EH (cell line): ENCODE measurements at regions not wholly inside any gene's neighbourhood (a gene's known extent, or its start where the extent isn't known, plus 50 kb on each side); places are given as distances from the start of the nearest gene placed in this dataset.
A peak's percentile ranks its signal among the peaks of the same experiment; 100 is the strongest.

Experiments
- DNase-seq: peaks from one replicate; pipeline ENCODE4 v3.0.0-alpha.2; 2015; ENCODE audit warnings: low read depth

DNA sequence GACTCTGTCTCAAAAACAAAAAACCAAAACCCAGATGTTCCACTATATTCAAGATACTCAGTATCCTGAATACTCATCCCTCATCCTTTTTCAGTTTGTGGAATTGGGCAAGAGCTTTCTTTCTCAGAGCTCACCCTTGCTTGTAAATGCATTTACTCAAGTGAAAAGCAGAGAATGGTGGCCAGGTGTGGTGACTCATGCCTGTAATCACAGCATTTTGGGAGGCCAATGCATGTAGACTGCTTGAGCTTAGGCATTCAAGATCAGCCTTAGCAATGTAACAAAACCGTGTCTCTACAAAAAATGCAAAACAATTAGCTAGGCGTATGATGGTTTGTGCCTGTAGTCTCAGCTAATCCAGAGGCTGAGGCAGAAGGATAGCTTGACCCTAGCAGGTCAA, 553.2 kb upstream of the AMELY start:
- DNase-seq, result peak; percentile 58

DNA sequence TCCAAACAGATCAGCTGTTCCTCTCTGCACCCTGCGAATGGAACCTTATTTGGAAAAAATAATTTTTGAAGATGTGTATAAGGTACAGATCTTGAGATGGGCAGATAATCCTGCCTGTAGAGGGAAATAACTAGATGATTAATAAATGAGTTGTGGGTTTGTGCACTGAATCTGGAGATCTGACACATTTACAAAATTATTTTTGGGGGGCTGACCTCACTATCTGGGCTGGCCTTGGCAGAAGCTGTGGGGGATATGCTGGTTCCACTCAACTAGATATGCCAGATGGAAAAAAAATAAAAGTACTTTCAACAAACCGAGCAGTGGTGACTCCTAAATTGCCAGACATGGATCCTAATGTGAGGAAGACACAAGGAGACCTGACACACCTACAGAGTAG, 552.2 kb upstream of the AMELY start:
- peak; percentile 36 for DNase-seq

DNA sequence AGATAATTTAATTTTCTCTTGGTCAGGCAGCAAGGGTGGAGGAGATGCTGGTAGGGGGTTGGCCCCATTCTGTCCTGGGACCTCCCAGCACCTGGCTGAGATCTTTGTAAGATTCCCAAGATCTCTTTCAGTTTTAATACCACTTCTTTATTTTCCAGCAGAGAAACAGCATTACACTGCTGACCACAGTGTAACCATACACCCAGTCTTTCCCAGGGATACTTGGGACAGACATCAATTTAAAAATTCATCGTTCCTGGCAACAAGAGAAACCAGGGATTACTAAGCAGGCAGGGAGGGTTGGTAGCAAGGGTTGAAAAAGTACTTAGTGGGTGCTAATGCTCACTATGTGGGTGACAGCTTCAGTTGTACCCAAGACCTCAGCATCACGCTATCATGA, 551.6 kb upstream of the AMELY start:
- peak; percentile 69 for DNase-seq

DNA sequence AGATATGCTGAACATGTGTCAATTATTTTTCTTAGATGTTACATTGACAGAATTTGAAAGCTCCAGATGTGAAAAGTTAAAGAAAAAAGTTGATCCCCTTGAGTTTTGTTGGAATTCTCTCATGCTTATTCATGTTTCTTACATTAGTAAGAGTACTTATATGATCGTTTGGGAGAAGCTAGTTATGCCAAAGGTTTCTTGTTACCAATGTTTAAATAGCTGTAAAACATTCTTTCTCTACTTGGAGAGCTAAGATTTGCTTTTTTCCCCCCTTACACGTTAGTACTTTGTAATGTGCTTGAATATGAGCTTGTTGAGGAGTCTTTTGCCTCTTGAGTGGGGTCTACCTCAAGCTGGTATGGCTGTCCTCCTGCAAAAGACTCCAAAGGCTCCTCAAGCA, 551.1 kb upstream of the AMELY start:
- peak; percentile 78 for DNase-seq

DNA sequence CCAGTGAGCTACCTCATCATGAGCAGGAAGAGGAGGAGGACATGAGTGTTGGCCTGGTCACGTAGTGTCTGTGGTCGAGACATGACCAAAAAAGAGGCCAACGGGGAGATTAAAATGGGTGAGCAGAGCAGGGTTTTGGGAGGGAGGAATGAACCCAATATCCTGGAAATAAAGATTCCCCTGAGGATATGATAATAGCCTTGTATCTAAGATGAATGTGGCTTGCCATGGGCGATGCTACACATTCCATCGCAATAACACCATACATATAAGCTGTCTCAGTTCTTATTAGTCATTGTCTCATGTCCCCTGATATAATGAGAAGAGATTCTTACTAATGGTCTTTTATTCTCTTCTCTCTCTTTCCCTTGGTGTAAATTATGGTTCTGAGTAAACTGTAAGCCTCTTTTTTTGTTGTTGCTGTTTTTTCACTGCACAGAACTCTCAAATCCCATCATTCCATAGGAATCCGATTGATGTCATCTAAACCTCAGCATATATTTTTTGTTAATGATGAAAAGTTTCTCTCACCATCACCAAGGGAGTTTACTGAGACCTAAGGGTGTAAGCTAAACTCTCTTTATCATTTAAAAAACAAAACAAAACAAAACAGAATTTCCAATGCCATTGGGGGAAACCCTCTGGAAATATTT, 550.4 kb upstream of the AMELY start:
- DNase-seq, result peak; percentile 96

DNA sequence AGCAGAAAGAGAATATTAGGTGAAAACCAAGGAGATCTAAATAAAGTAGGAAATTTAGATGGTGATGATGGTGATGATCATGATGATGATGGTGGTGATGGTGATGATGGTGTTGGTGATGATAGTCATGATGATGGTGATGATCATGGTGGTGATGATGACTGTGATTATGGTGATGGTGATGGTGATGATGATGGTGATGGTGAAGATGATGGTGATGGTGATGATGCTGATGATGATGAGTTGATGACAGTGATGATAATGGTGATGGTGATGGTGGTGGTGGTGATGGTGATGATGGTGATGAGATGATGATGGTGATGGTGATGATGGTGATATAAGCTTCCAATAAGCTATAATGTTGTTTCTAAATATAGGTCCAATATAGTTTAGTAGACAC, 548.2 kb upstream of the AMELY start:
- no peak for DNase-seq

DNA sequence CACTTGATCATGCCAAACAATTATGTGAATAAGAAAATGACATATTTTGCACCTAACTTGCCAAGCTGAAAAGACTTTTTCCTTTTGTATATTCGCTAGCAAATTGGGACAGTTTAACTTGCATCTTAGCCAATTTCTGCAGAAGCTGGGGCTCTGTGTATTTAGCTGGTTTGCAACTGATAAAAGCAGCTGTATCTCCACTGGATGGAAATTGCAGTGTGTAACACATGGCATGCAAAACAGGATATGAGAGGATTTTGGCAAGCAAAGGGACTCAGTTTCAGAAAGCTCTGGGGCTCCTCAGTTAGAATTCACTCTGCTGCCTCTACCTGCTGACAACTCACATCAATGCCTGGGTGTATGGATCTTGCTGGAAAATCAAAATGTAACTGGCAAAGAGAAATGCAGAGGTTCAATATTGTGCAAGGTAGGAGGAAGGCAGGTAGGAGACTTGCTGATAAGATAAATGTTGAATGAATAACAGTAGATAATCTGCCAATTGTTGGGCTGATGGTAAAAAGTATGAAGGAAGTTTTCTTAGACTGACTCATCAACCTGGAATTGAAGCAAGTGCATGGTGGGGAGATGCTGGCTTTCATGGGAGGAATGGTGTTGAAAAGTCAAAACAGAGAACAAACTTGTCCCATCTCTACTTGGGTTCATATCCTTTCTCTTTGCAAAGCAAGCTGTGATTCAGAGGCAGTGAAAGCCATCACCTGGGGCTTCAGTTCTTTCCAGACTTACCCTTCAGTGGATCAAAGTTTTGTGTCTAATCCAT, 546.9 kb upstream of the AMELY start:
- DNase-seq, result peak; percentile 70

DNA sequence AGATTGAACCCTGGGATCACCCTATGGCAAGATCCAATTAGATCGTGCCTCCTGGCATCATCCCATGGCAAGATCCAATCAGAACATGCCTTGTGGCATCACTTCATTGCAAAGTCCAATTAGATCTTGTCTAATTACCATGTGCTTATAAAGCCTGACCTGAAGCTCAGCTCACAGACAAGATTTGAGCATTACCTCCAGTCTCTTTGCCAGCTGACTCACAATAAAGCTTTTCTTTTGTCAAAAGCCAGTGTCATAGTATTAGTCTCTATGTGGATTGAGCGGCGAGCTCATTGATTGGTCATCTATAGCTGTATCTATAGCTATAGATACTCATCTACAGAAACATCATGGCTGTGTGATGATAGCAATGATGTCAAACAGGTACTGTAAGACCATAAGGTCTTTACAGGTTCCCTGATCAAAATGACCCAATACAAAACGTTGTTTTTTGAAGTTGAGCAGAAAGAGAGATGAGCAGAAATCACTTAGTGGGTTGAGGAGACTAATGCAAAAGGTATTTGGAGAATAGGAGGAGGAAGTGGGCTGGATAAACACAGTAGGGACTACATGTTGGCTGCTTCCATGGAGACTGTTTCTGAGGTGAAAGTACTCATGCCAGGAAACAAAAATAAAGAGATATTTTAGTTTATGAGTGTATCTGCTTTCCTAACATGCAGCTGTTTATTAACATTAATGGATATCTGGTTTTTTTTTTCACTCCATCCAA, 545.9 kb upstream of the AMELY start:
- DNase-seq, result peak; percentile 90

DNA sequence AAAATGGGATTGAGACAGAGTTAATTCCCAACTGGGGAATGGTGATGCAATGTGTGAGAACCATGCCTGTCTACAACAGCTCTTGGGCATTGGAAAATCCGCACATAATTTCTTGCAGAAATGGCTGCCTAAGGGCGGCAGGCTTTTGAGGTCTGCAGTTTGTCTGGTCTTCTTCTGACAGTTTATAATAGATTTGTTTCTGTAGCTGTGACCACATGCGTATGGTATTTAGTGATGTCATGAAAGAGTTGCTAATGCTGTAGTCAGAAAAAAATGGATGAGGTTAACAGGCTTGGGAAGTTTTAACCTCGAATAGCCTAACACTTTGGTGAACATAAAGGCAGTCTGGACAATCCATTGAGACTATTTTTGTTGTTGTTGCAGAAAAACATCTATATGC, 544.1 kb upstream of the AMELY start:
- peak; percentile 92 for DNase-seq

DNA sequence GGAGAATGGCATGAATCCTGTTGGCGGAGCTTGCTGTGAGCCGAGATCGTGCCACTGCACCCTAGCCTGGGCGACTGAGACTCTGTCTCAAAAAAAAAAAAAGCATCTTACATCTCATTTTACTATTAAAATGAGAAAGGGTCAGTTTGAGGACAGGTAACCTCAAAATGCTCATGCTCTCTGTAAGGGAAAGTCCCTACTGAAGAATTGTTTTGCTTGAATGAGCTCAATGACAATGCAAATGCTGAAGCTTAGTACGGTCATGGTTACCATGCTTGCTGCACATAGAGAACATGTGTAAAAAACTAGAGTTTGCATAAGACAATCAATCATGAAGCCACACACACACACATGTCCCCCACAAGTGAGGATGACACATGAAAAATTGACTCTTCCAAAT, 541.8 kb upstream of the AMELY start:
- no peak for DNase-seq

DNA sequence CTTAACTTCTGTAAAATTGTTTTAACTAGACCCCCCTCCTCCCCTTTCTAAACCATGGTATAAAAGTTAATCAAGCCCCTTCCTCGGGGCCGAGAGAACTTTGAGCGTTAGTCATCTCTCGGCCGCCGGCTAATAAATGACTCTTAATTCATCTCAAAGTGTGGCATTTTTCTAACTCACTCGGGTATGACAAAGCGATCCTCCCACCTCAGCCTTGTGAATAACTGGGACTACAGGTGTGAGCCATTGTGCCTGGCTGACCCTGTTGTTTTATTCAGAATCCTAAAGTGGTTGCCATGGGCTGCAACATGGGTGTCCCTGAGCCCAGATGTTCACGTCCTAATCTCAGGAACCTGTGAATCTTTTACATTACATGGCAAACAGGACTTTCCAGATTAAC, 540.7 kb upstream of the AMELY start:
- DNase-seq, result no peak

DNA sequence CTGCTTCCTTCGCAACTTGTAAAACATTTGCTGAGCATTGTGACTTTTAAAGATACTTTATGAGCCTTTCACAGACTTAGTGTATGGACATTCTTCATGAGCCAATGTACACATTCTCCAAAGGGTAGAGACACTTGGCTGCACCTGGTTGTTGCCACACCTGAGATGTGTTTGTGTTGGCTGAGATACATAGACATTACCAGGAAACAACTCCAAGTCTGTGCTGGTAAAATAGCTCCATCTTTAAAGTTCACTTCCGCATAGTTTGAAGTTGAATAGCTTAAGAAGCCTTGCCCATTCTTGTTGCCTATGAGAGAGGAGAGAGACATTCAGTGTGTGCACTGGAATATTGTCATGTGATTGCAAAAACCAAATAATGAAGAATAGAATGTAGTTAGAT, 538.3 kb upstream of the AMELY start:
- DNase-seq, result no peak

DNA sequence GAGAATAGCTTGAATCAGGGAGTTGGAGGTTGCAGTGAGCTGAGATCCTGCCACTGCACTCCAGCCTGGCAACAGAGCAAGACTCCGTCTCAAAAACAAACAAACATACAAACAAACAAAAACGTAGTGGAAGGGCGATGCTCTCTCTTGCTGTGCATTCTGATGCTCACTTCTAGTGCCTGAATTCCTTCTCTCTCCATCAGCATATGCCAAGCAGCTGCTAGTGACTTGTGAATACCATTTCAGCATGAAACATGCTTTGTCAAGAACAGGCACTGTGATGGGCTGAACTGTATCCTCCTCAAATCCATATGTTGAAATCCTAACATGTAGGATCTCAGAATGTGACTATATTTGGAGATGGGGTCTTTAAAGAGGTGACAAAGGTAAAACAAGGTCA, 537.1 kb upstream of the AMELY start:
- no peak for DNase-seq

DNA sequence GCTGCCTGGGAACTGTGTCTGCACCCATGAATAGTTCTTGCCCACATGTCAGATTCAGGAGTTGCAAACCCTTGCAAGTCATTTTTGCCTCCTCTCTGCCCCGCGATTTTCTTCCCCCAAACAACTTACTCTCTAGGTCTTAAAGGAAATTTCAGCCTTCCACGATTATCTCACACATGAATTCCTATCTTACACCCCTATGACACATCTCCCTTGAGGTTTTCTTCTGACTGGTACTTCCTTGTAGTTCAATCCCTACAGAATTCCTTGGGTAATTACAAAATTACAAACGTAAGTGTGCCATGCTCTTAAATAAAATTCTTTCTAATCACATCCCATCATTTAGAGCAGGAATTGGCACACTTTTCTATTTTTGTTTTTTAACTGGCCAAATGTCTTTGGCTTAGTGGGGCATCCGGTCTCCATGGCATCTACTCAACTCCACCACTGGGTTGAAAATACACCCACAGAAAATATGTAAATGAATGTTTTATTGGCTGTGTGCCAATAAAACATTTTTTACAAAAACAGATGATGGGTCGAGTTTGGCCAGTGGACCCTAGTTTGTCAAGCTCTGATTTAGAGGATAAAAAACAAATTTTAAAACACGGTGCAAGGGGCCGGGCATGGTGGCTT, 536.4 kb upstream of the AMELY start:
- peak; percentile 77 for DNase-seq

DNA sequence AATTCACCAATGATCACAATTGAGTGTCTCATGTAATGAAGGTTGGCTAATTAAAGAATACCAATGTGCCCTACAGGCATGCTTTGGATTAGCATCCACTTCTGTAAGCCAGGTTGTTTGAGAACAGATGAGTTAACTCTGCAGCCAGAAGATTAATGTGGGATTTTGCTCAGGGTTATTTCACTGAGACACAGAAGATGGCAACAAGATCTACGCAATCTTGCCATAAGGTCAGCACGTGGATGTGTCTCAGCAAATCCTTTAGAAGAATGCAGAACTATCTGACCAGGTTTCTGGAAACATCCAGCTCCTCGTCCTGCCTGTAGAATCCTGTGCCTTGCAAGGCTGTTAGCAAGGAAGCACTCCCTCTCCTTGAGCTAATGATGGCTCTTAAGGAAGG, 532.6 kb upstream of the AMELY start:
- DNase-seq, result no peak

DNA sequence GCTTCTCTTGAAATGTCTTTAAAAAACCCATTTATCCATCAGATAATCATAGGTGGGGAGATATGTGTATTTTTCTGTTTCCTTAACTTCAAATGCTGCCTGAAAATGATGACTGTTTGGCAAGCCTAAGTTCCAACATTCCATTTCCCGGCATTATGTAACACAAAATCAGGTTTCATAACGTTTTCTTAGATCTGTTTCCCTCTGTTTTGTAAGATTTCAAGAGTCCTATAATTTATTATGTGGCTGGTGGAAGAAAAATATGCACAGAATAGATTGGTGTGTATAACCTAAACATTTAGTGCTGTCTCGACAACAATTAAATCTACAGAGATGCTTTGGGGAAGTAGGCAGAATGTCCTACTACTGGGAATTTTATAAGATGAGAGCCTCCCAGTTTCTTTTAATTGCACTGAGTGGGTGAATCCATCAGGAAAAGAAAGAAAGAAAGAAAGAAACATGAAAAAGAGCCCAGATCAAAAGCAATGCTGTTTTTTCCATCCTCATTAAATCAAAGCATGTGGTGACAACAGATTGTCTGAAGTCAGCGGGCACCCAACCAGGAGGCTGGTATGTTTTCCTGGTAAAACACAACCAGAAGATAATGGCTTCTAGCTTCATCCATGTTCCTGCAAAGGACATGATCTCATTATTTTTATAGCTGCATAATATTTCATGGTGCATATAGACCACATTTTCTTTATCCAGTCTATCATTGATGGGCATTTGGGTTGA, 529.4 kb upstream of the AMELY start:
- DNase-seq, result peak; percentile 29

DNA sequence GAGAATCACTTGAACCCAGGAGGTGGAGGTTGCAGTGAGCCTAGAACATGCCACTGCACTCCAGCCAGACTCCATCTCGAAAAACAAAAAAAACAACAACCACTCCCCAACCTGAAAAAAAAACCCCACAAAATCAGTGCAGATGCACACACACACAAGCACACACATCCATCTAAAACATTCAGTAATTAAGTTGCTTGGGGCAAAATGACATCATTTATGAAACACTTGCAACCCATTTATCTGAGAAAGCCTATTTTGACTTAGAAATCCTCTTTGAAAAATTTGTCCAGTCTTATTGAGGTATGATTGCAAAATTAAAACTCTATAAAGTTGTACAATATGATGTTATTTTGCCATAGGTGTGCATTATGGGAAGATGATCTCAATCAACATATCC, 525.5 kb upstream of the AMELY start:
- DNase-seq, result peak; percentile 52

DNA sequence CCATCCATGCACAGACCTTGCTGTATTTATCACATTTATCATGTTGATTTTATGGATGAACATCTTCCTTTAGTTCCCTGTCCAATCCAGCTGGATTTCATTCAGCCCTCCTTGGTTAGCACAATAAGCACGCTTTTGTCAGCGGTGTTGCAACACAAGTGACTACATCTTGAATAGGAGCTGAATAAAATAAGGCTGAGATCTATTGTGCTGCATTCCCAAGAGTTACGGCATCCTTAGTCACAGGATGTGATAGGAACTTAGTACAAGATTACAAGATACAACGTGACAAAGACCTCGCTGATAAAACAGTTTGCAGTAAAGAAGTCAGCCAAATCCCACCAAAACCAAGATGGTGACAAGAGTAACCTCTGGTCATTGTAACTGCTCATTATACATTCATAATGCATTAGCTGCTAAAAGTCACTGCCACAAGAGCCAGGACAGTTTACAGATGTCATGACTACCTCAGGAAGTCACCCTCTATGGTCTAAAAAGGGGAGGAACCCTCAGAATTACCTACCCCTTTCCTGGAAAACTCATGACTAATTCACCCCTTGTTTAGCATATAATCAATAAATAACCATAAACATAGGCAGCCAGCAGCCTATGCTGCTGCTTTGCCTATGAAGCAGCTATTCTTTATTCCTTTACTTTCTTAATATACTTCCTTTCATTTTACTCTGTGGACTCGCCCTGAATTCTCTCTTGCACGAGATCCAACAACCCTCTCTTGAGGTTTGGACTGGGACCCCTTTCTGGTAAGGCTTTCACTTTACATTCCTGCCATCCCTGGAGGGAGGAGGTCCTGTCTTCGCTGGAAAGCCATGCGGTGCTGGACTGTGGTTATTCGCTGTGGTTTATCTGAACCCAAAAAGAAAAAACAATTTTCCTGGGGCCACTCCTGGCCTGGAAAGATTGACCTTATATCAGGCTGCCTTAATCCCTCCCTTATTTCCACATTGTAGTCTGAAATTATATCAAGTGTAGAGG, 522.6 kb upstream of the AMELY start:
- peak; percentile 93 for DNase-seq

DNA sequence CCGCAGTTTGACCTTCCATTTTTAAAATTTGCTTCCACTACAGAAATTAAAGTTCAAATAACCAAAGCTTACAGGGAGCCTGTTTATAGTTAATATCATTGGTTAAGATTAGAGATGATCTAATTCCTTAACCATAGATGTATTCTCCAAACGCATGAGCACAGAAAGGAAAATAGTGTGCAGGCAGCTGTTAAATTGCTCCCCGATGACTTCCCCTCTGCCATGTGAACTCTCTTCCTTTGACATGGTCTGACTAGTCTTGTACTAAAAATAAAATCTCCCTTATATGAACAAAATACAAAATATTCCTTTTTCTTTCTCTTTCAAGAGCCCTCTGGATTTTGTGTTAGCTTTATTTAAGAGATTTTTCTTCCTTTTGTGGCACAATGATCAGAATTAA, 507.6 kb upstream of the AMELY start:
- DNase-seq, result peak; percentile 25

DNA sequence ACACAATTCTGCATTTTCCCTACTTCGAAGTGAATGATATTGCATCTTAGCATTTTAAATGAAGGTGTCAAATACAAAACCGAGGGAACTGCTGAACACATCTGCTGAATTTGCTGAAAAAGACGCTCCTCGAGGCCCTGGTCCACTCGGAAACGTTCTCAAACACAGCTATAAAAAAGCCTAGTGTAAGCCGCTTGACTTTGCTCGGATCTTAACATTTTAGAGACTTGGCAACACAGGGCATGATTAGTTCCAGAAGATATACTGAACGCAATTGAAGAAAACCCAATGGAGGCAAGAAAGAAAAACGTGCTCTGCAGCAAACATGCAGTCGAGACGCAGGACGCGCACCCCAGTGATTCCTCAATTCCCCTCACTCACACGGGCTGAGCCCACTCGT, 506.4 kb upstream of the AMELY start:
- no peak for DNase-seq

DNA sequence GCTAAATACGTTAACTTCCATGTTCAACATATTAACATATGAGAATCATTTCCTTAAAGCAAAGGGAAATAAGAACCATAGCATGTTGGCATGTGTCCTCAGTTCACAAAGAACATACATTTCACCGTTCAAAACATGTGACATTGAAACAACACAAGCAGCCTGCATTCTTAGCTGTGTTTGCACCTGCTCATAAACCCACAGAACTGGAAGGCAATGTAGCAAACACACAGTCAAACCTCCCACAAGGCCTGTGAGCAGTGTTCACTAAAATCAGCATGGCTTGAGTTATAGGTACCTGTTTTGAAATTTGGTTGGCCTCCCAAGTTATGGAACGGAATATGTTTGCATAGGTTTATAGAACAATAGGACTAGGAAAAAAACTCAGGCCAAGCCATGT, 504.9 kb upstream of the AMELY start:
- DNase-seq, result no peak
